Esophagus squamous epithelium (tissue), 4 donors: ENCODE measurements at regions not wholly inside any gene's neighbourhood (a gene's known extent, or its start where the extent isn't known, plus 50 kb on each side); places are given as distances from the start of the nearest gene placed in this dataset.

Source experiments
- POLR2A ChIP-seq, 4 donors: fragments of 450-650 bp; IDR thresholded peaks; one replicate each; pipeline ENCODE4 v1.6.1; 2017; ENCODE audit warnings: antibody characterized with exemption in 4 of 4, mild to moderate bottlenecking in 4 of 4, moderate library complexity in 3 of 4
- TF ChIP-seq, protein P1 (sequence below), 6 experiments: fragments of 450-650 bp in 4 of 6; fragments of 200-600 bp in 2 of 6; sonication (generic) in 2 of 6; IDR thresholded peaks; one replicate each; pipeline ENCODE4 v1.5.1; 2016 to 2019; ENCODE audit warnings: antibody characterized with exemption in 6 of 6, mild to moderate bottlenecking in 4 of 6, moderate library complexity in 4 of 6

DNA sequence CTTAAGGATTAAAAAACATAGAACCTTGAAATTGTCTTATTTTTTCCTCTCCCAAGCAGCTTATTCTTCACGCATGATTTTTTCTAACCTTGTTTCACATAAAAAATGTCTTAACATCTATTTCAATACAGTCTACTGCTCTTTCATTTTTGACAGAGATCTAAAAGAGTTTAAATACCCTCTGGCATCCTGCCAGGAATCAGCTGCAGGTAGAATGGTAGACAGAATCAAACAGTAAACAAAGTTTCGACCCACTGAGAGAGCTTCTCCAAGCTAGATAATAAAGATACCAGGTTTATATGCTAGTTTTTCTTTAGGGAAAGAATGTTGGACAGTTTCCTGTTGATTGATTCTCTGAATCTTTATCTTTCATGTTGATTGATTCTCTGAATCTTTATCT, 555.8 kb upstream of the CDH9 start:
- TF ChIP-seq, protein P1, sequence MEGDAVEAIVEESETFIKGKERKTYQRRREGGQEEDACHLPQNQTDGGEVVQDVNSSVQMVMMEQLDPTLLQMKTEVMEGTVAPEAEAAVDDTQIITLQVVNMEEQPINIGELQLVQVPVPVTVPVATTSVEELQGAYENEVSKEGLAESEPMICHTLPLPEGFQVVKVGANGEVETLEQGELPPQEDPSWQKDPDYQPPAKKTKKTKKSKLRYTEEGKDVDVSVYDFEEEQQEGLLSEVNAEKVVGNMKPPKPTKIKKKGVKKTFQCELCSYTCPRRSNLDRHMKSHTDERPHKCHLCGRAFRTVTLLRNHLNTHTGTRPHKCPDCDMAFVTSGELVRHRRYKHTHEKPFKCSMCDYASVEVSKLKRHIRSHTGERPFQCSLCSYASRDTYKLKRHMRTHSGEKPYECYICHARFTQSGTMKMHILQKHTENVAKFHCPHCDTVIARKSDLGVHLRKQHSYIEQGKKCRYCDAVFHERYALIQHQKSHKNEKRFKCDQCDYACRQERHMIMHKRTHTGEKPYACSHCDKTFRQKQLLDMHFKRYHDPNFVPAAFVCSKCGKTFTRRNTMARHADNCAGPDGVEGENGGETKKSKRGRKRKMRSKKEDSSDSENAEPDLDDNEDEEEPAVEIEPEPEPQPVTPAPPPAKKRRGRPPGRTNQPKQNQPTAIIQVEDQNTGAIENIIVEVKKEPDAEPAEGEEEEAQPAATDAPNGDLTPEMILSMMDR (IDR thresholded peaks at IDR 0.05), result no peak
- no peak for TF ChIP-seq POLR2A (IDR thresholded peaks at IDR 0.05)
